ENCODE measurements at regions not wholly inside any gene's neighbourhood (a gene's known extent, or its start where the extent isn't known, plus 50 kb on each side); places are given as distances from the start of the nearest gene placed in this dataset.

GRCh38 chr15:70348581-70349344 lies 251.0 kb upstream of the TLE3 start:
- no peaks in the 10 kb centered on the region for H3K9me3 ChIP-seq (ENCODE audit: control insufficient read depth, low read length)
- H3K4me1 ChIP-seq = no peaks in the 10 kb centered on the region
- H3K79me2 ChIP-seq = no peaks in the 10 kb centered on the region
- H3K4me2 ChIP-seq (ENCODE audit: low read length) = no peak overlapping the region
- H3K27ac ChIP-seq = no peak overlapping the region
- no peak overlapping the region for H2AFZ ChIP-seq
- no peak overlapping the region for H3K4me3 ChIP-seq (ENCODE audit: low read depth, low read length)
- H3K9ac ChIP-seq = no peak overlapping the region
- no peaks in the 10 kb centered on the region for H3K36me3 ChIP-seq (ENCODE audit: control insufficient read depth, insufficient read depth, low read length)
- no peaks in the 10 kb centered on the region for H3K27me3 ChIP-seq (ENCODE audit: control insufficient read depth, insufficient read depth, low read length)
- no peak for TF ChIP-seq CTCF (IDR thresholded peaks at IDR 0.05)

- no peaks in the 10 kb centered on the region for H3K36me3 ChIP-seq (ENCODE audit: control insufficient read depth, insufficient read depth, low read length)
- H2AFZ ChIP-seq = no peak overlapping the region
- no peaks in the 10 kb centered on the region for H3K9me3 ChIP-seq (ENCODE audit: control insufficient read depth, low read length)
- H3K27me3 ChIP-seq (ENCODE audit: control insufficient read depth, insufficient read depth, low read length) = no peaks in the 10 kb centered on the region
- H3K27ac ChIP-seq = no peak overlapping the region
- no peaks in the 10 kb centered on the region for H3K79me2 ChIP-seq
- no peak overlapping the region for H3K4me2 ChIP-seq (ENCODE audit: low read length)
- H3K9ac ChIP-seq = no peak overlapping the region
- TF ChIP-seq CTCF (IDR thresholded peaks at IDR 0.05) = no peak
- no peak overlapping the region for H3K4me3 ChIP-seq (ENCODE audit: low read depth, low read length)
- no peaks in the 10 kb centered on the region for H3K4me1 ChIP-seq
Measured at GRCh38 chr15:70348226-70348543, 250.5 kb upstream of the TLE3 start.

DNA sequence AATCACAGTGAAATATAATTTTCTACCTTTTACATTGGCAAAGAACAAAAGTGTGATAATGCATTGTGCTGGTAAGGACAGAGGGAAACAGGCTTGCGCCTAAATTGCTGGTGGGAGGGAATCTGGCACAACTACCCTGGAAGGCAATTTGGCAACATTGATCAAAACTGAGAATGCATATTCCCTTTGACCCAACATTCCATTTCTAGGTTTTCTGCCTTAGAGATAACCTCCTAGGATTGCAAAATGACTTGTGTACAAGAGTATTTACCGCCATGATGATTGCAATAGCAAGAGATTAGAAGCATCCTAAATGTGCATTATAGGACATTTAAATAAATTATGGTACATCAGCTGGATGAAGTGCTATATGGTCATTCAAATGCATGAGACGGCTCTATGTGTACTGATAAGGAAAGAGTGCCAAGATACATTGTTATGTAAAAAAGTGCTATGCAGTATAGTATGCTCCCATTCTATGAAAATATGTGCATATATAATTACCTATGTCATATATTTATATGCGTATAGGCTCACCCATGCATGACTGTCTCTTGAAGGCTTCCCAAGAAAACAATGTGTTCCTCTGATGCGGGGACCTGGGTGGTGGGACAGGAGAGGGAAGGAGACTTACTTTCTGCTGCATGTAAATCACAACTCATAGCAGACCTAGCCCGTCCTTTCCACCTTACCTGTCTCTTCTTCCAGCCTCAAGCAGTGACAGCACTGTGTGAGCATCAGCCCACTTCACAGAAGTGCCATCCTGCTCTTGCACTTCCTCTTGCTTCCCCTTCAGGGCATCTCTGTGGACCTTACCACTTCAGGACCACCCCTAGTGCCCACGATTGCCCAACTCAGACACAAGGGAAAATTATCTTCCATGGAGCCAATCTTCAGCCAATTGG lies 249.9 kb upstream of the TLE3 start:
- H3K4me1 ChIP-seq = no peaks in the 10 kb centered on the region
- no peaks in the 10 kb centered on the region for H3K27me3 ChIP-seq (ENCODE audit: control insufficient read depth, insufficient read depth, low read length)
- no peak overlapping the region for H3K4me2 ChIP-seq (ENCODE audit: low read length)
- no peak for TF ChIP-seq CTCF (IDR thresholded peaks at IDR 0.05)
- no peak overlapping the region for H3K9ac ChIP-seq
- no peaks in the 10 kb centered on the region for H3K79me2 ChIP-seq
- H3K9me3 ChIP-seq (ENCODE audit: control insufficient read depth, low read length) = no peaks in the 10 kb centered on the region
- no peak overlapping the region for H3K4me3 ChIP-seq (ENCODE audit: low read depth, low read length)
- H2AFZ ChIP-seq = no peak overlapping the region
- H3K27ac ChIP-seq = no peak overlapping the region
- H3K36me3 ChIP-seq (ENCODE audit: control insufficient read depth, insufficient read depth, low read length) = no peaks in the 10 kb centered on the region

DNA sequence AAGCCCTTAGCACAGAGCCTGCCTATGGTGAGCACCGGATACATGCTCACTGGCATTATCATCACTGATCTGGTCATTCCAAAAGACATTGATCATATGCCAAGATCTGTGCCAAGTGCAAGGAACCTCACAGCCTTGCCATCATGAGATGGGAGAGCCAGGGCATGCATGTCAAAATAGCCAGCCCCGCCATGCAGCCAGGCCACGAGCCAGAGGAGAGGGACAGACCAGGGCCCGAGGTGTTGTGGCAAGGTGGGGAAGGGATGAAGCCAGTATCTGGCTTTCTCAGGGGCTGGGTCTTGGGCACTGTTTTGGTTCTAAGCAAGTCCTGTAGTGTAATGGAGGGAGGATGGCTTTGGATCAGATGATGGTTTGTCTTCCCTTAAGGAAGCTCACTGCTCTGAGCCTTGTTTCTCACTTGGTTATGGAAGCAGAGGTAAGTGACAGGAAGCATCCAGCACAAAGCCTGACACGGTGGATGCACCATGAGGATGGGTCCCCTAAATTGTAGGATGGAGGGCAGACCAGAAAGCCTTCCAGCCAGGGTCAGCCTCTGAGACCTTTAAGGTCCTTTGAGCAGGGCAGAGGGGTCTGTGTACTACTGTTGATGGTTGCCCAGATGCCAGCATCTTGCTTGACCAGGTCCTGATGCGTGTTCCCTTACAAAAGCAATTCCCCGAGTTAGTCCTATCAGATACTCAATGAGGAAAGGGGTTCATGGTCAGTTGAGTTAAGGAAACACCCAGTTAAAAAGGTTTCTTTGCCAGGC lies 247.7 kb upstream of the TLE3 start:
- Histone ChIP-seq H3K9me3 (ENCODE audit: control insufficient read depth, low read length) (no peaks in the 10 kb centered on the region), H3K27ac (no peak overlapping the region), H2AFZ (no peak overlapping the region), H3K4me2 (ENCODE audit: low read length) (no peak overlapping the region), H3K79me2 (no peaks in the 10 kb centered on the region), H3K4me3 (ENCODE audit: low read depth, low read length) (no peak overlapping the region), H3K27me3 (ENCODE audit: control insufficient read depth, insufficient read depth, low read length) (no peaks in the 10 kb centered on the region), H3K9ac (no peak overlapping the region), H3K4me1 (no peaks in the 10 kb centered on the region), H3K36me3 (ENCODE audit: control insufficient read depth, insufficient read depth, low read length) (no peaks in the 10 kb centered on the region)
- TF ChIP-seq CTCF (IDR thresholded peaks at IDR 0.05) = no peak

All from parathyroid adenoma (tissue), 2 donors.